ENCODE measurements at regions not wholly inside any gene's neighbourhood (a gene's known extent, or its start where the extent isn't known, plus 50 kb on each side); places are given as distances from the start of the nearest gene placed in this dataset.

DNA sequence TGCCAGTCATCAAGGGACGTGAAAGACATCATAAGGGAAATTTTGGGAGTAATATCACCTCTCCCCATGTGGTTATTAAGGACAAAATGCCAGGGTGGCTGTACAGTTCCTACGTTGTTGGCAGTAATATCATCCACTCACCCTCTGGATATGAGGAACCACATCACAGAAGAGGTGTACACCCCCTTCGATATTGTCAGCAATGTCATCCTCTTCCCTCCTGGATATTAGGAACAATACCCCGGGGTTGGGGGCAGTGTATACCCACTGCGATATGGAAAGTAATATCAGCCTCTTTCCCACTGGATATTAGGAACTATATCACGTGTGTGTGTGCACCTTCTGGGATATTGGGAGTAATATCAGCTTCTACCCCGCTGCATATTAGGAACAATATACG is 1933.3 kb downstream of the SUCLG1 start:
- Mint-ChIP-seq H3K4me3 (no peak overlapping the region), H3K9me3 (peaks cover 10 to 33% of the 10 kb centered on the region in 2 donors), H3K27ac (no peak overlapping the region), H3K27me3 (no peaks in the 10 kb centered on the region), H3K4me1 (no peaks in the 10 kb centered on the region)
- ATAC-seq (peak; percentile 58), DNase-seq (no peak)

DNA sequence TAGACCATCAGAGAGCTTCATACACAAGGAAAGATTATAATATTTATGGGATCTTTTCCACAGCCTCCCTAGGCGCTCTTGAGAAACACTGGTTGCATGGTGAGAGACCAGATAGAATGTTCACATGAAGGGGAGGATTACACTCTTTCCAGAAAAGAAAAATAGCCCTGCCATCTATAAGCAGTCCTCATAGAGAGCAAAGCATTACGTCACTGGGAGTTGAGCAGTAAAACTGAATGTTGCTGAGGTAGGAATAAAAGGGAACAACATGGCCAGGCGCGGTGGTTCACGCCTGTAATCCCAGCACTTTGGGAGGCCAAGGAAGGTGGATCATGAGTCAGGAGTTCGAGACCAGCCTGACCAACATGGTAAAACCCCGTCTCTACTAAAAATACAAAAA is 1934.3 kb downstream of the SUCLG1 start:
- Mint-ChIP-seq H3K27ac (no peak overlapping the region), H3K4me1 (no peaks in the 10 kb centered on the region), H3K9me3 (peaks cover 7 to 23% of the 10 kb centered on the region in 2 donors), H3K27me3 (no peaks in the 10 kb centered on the region), H3K4me3 (no peak overlapping the region)
- DNase-seq, result no peak
- no peak for ATAC-seq

DNA sequence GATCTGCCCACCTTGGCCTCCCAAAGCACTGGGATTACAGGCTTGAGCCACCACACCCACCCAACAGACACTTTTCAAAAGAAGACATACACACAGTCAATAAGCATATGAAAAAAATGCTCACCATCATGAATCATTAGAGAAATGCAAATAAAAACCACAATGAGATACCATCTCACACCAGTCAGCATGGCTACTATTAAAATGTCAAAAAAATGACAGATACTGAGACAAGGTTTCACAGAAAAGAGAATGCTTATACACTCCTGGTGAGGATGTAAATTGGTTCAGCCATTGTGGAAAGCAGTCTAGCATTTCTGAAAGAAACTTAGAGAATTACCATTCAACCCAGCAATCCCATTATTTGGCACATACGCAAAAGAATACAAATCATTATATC is 1947.2 kb downstream of the SUCLG1 start:
- Mint-ChIP-seq H3K4me3 (no peak overlapping the region), H3K27me3 (no peaks in the 10 kb centered on the region), H3K4me1 (no peaks in the 10 kb centered on the region), H3K27ac (no peak overlapping the region), H3K9me3 (no peaks in the 10 kb centered on the region)
- DNase-seq, result no peak
- ATAC-seq, result no peak

DNA sequence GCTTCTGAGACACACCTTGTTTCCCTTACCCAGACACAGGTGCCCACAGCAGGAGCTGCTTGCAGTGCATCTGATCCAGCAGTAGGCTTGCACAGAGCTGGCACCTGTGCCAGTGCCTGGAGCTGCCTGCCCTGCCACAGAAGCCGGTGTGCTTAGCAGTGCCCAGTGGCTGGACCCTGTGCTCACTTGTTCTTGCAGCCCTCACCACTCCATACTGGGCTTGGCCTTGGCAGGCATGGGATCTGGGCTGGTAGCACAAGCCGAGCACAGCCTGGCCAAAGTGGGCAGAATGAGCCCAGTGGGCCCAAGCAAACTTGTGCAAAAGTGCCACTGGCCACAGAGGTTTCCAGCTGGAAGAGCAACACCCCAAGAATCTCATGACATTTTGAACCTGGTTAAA is 1950.4 kb downstream of the SUCLG1 start:
- DNase-seq (no peak), ATAC-seq (no peak)
- no peak overlapping the region for H3K27ac Mint-ChIP-seq
- H3K4me1 Mint-ChIP-seq, result no peaks in the 10 kb centered on the region
- H3K27me3 Mint-ChIP-seq, result no peaks in the 10 kb centered on the region
- no peaks in the 10 kb centered on the region for H3K9me3 Mint-ChIP-seq
- no peak overlapping the region for H3K4me3 Mint-ChIP-seq

DNA sequence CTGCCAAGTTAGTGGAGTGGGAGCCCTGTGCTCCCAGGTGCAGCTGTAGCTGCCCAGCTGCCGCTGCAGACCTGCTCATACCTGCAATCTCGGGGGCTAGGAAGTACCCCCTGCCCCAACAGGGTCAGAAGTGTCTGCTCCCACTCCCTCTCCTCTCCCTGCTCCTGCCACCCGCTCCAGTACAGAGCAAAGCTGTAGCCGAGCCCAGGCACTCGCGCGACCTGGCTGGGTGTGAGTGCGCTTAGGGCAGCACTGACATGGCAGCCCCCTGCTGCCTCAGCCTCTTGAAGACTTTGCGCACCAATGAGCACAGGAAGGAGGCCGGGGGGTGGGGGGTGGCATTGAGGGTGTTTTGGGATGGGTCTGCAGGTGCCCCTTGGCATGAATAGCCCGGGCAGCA is 1951.4 kb downstream of the SUCLG1 start:
- H3K9me3 Mint-ChIP-seq, result peaks cover 7 to 8% of the 10 kb centered on the region in 2 donors
- no peaks in the 10 kb centered on the region for H3K4me1 Mint-ChIP-seq
- no peak for ATAC-seq
- no peak for DNase-seq
- no peaks in the 10 kb centered on the region for H3K27me3 Mint-ChIP-seq
- no peak overlapping the region for H3K4me3 Mint-ChIP-seq
- no peak overlapping the region for H3K27ac Mint-ChIP-seq

DNA sequence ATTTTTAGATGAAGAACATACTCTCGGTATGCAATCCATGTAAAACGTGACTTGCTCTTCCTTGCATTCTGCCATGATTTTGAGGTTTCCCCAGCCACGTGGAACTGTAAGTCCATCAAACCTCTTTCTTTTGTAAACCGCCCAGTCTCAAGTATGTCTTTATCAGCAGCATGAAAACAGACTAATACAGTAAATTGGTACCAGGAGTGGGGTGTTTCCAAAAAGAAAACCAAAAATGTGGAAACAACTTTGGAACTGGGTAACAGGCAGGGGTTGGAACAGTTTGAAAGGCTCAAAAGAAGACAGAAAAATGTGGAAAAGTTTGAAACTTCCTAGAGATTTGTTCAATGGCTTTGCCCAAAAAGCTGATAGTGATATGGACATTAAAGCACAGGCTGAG is 1957.9 kb downstream of the SUCLG1 start:
- Mint-ChIP-seq H3K4me3 (no peak overlapping the region), H3K27me3 (no peaks in the 10 kb centered on the region), H3K4me1 (no peaks in the 10 kb centered on the region), H3K9me3 (peaks cover 14 to 25% of the 10 kb centered on the region in 2 donors), H3K27ac (no peak overlapping the region)
- no peak for DNase-seq
- no peak for ATAC-seq

DNA sequence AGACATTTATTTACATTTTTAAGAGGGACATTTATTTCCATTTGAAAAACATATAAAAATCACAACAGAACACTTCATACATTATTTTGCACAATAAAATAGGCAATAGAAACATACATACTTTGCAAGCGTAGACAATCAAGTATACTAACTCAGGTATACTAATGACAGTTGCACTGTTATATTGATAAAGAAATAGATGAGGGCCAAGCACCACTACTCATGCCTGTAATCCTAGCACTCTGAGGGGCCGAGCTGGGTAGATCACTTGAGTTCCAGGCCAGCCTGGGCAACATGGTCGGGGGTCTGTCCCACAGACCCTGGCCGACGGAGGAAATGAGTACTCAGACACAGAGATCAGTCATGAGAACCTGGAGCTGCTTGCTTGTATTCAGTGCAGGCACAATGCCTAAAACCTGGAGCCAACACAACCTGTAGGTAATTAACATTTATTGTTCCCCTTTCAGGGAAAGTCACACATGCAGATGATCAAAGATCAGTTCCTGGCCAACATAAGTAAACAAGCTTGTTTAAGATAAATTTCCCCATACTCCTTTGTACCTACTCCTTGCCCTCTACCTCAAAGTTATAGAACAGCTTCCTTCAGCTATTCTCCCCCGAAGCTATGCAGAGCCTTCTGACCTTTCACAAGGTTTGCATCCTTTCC is 1960.2 kb downstream of the SUCLG1 start:
- no peak for ATAC-seq
- Mint-ChIP-seq H3K27me3 (no peaks in the 10 kb centered on the region), H3K27ac (no peak overlapping the region), H3K9me3 (peaks cover 14 to 25% of the 10 kb centered on the region in 2 donors), H3K4me3 (no peak overlapping the region), H3K4me1 (no peaks in the 10 kb centered on the region)
- DNase-seq, result no peak

GRCh38 chr2:82494739-82495138 is 1964.3 kb downstream of the SUCLG1 start:
- no peaks in the 10 kb centered on the region for H3K27me3 Mint-ChIP-seq
- H3K4me3 Mint-ChIP-seq, result no peak overlapping the region
- H3K9me3 Mint-ChIP-seq, result peaks cover 9 to 10% of the 10 kb centered on the region in 2 donors
- DNase-seq (no peak), ATAC-seq (no peak)
- no peak overlapping the region for H3K27ac Mint-ChIP-seq
- H3K4me1 Mint-ChIP-seq, result no peaks in the 10 kb centered on the region

DNA sequence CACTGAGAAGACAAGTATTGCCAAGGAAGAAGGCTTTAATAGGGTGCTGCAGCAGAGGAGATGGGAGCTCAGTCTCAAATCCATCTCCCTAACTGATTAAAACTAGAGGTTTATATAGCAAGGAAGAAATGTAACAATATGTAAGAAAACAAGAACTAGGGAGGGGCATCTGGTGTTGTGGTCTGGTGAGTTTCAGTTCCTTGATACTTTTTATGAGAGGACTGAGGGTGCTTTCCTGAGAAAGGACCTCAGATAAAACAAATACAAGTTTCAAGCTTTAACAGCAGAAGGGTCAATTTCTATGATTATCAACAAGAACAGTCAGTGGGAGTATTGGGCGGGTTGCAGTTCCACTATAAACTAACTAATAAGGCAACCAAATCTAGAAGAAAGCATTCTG is 1967.5 kb downstream of the SUCLG1 start:
- no peak overlapping the region for H3K4me3 Mint-ChIP-seq
- H3K27ac Mint-ChIP-seq, result no peak overlapping the region
- H3K4me1 Mint-ChIP-seq, result no peaks in the 10 kb centered on the region

GRCh38 chr2:82487354-82487753 is 1971.7 kb downstream of the SUCLG1 start:
- H3K4me1 Mint-ChIP-seq, result no peaks in the 10 kb centered on the region

More for the DNA sequence above, 1967.5 kb downstream of the SUCLG1 start:
- DNase-seq (no peak), ATAC-seq (no peak)
- Mint-ChIP-seq H3K27me3 (no peaks in the 10 kb centered on the region), H3K9me3 (peaks cover 4 to 10% of the 10 kb centered on the region in 2 donors)

DNA sequence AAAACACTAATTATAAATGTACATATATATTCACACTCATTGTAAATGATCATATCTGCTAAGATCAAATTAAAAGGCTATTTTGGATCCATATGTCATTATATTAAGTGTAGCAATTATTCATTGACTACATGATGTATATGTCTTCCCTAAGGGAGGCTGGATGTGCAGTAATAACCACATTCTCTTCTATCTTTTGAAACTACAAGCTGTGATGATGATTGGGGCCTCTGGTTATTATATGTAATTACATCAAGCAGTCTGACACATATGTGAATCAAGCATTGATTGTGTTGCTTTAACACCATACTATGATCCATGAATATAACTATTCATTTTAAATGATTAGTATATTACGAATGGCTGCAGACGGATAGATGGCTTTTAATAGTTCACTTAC is 1973.4 kb downstream of the SUCLG1 start:
- ATAC-seq, result no peak
- DNase-seq, result no peak
- Mint-ChIP-seq H3K27ac (no peak overlapping the region), H3K27me3 (no peaks in the 10 kb centered on the region), H3K4me1 (no peaks in the 10 kb centered on the region), H3K4me3 (no peak overlapping the region), H3K9me3 (no peaks in the 10 kb centered on the region)

More at GRCh38 chr2:82487354-82487753, 1971.7 kb downstream of the SUCLG1 start:
- Mint-ChIP-seq H3K27me3 (no peaks in the 10 kb centered on the region), H3K9me3 (peaks cover under 1 to 5% of the 10 kb centered on the region in 2 donors), H3K27ac (no peak overlapping the region), H3K4me3 (no peak overlapping the region)
- DNase-seq (no peak), ATAC-seq (no peak)

GRCh38 chr2:82481207-82481606 is 1977.9 kb downstream of the SUCLG1 start:
- peaks cover 0 to 14% of the 10 kb centered on the region in 2 donors for H3K9me3 Mint-ChIP-seq
- DNase-seq (no peak), ATAC-seq (no peak)
- no peak overlapping the region for H3K27ac Mint-ChIP-seq
- H3K4me1 Mint-ChIP-seq, result no peaks in the 10 kb centered on the region
- no peaks in the 10 kb centered on the region for H3K27me3 Mint-ChIP-seq
- no peak overlapping the region for H3K4me3 Mint-ChIP-seq

- DNase-seq, result no peak
- H3K4me3 Mint-ChIP-seq, result no peak overlapping the region
These were observed 1980.4 kb downstream of the SUCLG1 start for GRCh38 chr2:82478641-82479040.

GRCh38 chr2:82476094-82476493 is 1983.0 kb downstream of the SUCLG1 start:
- H3K9me3 Mint-ChIP-seq, result peaks cover 0 to 14% of the 10 kb centered on the region in 2 donors
- DNase-seq (no peak), ATAC-seq (no peak)
- H3K27ac Mint-ChIP-seq, result no peak overlapping the region
- H3K4me1 Mint-ChIP-seq, result no peaks in the 10 kb centered on the region
- H3K27me3 Mint-ChIP-seq, result no peaks in the 10 kb centered on the region
- H3K4me3 Mint-ChIP-seq, result no peak overlapping the region

More at GRCh38 chr2:82478641-82479040, 1980.4 kb downstream of the SUCLG1 start:
- no peaks in the 10 kb centered on the region for H3K27me3 Mint-ChIP-seq
- no peaks in the 10 kb centered on the region for H3K4me1 Mint-ChIP-seq
- no peak for ATAC-seq
- peaks cover 0 to 14% of the 10 kb centered on the region in 2 donors for H3K9me3 Mint-ChIP-seq
- H3K27ac Mint-ChIP-seq, result no peak overlapping the region

GRCh38 chr2:82428251-82428650 is 2030.8 kb downstream of the SUCLG1 start:
- Mint-ChIP-seq H3K4me1 (no peaks in the 10 kb centered on the region), H3K27ac (no peak overlapping the region), H3K27me3 (no peaks in the 10 kb centered on the region), H3K4me3 (no peak overlapping the region), H3K9me3 (no peaks in the 10 kb centered on the region)
- no peak for ATAC-seq
- no peak for DNase-seq

- no peak for DNase-seq
- H3K4me1 Mint-ChIP-seq, result no peaks in the 10 kb centered on the region
- H3K4me3 Mint-ChIP-seq, result no peak overlapping the region
- no peaks in the 10 kb centered on the region for H3K9me3 Mint-ChIP-seq
- ATAC-seq, result no peak
- no peaks in the 10 kb centered on the region for H3K27me3 Mint-ChIP-seq
- no peak overlapping the region for H3K27ac Mint-ChIP-seq
These were observed 2047.1 kb downstream of the SUCLG1 start for GRCh38 chr2:82412021-82412420.

DNA sequence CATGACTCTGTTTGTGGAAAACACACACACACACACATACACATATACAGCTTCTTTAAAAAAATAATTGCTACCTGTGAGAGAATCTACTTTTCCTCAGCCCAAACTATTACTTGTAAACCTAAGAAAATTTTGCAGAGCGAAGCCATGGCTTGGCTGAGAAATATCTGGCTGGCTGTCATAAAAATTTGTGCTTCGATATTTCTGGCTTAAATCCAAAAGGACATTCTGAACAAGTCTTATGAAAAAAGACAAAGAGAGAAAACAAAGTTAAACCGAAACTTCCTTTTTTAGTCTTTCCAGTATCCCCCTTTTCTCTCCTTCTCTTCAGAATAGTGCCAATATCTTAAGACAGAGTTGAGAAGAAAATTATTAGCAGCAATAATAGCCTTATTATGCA is 2048.0 kb downstream of the SUCLG1 start:
- Mint-ChIP-seq H3K27ac (no peak overlapping the region), H3K4me1 (no peaks in the 10 kb centered on the region), H3K27me3 (no peaks in the 10 kb centered on the region), H3K4me3 (no peak overlapping the region), H3K9me3 (no peaks in the 10 kb centered on the region)
- DNase-seq, result no peak
- ATAC-seq, result no peak

All from stimulated activated naive CD8-positive, alpha-beta T cell treated with anti-CD3 and anti-CD28 coated beads, Interleukin-15, amount 100 ng/mL, for 72 hours (primary cell).